HG03565 (cell line): ENCODE measurements at regions not wholly inside any gene's neighbourhood (a gene's known extent, or its start where the extent isn't known, plus 50 kb on each side); places are given as distances from the start of the nearest gene placed in this dataset.
"Not testable (repeated sequence)": the region's sequence is repeated elsewhere in the genome, so short reads cannot be mapped to it uniquely, and the experiment has no call there.

ENCODE experiments used
- ATAC-seq: cut with Tn5 transposase; IDR thresholded peaks from one replicate; pipeline ENCODE4 v1.9.1; 2021; ENCODE audit warnings: mild to moderate bottlenecking, moderate library complexity; ENCODE audit not compliant: unreplicated experiment

- ATAC-seq = not testable (repeated sequence)
Observed at GRCh38 chr12:131659484-131659883, 51.4 kb upstream of the SFSWAP start.

- ATAC-seq = not testable (repeated sequence)
Observed at GRCh38 chr12:131659976-131660375, 50.9 kb upstream of the SFSWAP start.

DNA sequence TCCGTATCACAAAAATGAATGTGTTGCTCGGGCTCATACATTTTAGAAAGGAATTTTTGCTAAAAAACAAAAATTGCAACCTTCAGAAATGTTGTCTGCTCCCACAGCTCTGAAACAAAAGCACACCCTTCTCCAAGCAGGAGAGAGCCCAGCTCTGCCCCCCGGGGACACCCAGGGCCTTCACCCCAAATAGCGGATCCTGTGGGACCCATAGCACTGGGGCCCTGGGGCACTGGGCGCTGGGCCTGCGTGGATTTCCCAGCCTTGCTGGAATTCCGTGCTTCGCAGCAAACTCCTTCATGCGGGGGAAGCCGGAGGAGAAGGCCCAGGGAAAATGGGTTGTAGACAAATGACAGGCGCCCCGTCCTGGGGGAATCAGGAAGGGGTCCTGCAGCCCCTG lies 50.5 kb upstream of the SFSWAP start:
- ATAC-seq = not testable (repeated sequence)
